ENCODE measurements at regions not wholly inside any gene's neighbourhood (a gene's known extent, or its start where the extent isn't known, plus 50 kb on each side); places are given as distances from the start of the nearest gene placed in this dataset.

GRCh38 chr4:23233596-23233995 lies 540.9 kb downstream of the GBA3 start:
- TF ChIP-seq, protein P1, sequence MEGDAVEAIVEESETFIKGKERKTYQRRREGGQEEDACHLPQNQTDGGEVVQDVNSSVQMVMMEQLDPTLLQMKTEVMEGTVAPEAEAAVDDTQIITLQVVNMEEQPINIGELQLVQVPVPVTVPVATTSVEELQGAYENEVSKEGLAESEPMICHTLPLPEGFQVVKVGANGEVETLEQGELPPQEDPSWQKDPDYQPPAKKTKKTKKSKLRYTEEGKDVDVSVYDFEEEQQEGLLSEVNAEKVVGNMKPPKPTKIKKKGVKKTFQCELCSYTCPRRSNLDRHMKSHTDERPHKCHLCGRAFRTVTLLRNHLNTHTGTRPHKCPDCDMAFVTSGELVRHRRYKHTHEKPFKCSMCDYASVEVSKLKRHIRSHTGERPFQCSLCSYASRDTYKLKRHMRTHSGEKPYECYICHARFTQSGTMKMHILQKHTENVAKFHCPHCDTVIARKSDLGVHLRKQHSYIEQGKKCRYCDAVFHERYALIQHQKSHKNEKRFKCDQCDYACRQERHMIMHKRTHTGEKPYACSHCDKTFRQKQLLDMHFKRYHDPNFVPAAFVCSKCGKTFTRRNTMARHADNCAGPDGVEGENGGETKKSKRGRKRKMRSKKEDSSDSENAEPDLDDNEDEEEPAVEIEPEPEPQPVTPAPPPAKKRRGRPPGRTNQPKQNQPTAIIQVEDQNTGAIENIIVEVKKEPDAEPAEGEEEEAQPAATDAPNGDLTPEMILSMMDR (IDR thresholded peaks at IDR 0.05; ENCODE audit: low read length), result no peak
- no peak for TF ChIP-seq EZH2phosphoT487 (IDR thresholded peaks at IDR 0.05; ENCODE audit: low read length)
